Panc1 (cell line): ENCODE measurements at regions not wholly inside any gene's neighbourhood (a gene's known extent, or its start where the extent isn't known, plus 50 kb on each side); places are given as distances from the start of the nearest gene placed in this dataset.

Source experiments
- ATAC-seq: fragments of 200-7000 bp; cut with Tn5 transposase; 2 replicates; pipeline ENCODE4 v1.9.1; 2020; ENCODE audit warnings: mild to moderate bottlenecking, moderate library complexity
- BruUV-seq: library from RNA; stranded (reverse); fragments of 400-500 nt; replicated peaks from 2 replicates; lab custom pipeline; 2021; lab: Mats Ljungman, UMichigan
- CTCF ChIA-PET: fragments of 300-600 bp; sonication (Branson Sonifier 250); formaldehyde crosslinking; loops from one replicate; lab custom pipeline; 2022; ENCODE audit warnings: antibody characterized with exemption; lab: Charles Lee
- POLR2A ChIA-PET: fragments of 300-600 bp; sonication (Branson Sonifier 250); formaldehyde crosslinking; loops from one replicate; lab custom pipeline; 2022; ENCODE audit warnings: antibody characterized with exemption; lab: Charles Lee
- DNase-seq: peaks from one replicate; pipeline ENCODE4 v3.0.0-alpha.2; 2010; ENCODE audit warnings: low read depth, low spot score
- H3K27ac ChIP-seq: 2 replicates; pipeline ENCODE4 v1.5.1; 2011; ENCODE audit warnings: mild to moderate bottlenecking, low read length, inconsistent platforms
- H3K27me3 ChIP-seq: fragments of 200-500 bp; sonication (Bioruptor generic); 2 replicates; pipeline ENCODE4 v1.6.0; 2014; ENCODE audit warnings: low read length, inconsistent platforms; ENCODE audit not compliant: control insufficient read depth, insufficient read depth
- H3K36me3 ChIP-seq: fragments of 200-500 bp; sonication (Bioruptor generic); 2 replicates; pipeline ENCODE4 v1.5.1; 2014; ENCODE audit warnings: inconsistent platforms, mild to moderate bottlenecking, low read length, moderate library complexity; ENCODE audit not compliant: control insufficient read depth, insufficient read depth
- H3K4me1 ChIP-seq: 2 replicates; pipeline ENCODE4 v1.5.1; 2011; ENCODE audit warnings: inconsistent platforms, mild to moderate bottlenecking, low read length, moderate library complexity; ENCODE audit not compliant: control insufficient read depth, insufficient read depth
- H3K4me3 ChIP-seq, 2 experiments: 2 replicates each; pipeline ENCODE4 v1.5.1; 2011 to 2012; ENCODE audit warnings: low read depth in 2 of 2, low read length in 2 of 2, mild to moderate bottlenecking in 2 of 2, inconsistent platforms in 1 of 2, moderate library complexity in 1 of 2
- H3K9me3 ChIP-seq: fragments of 200-500 bp; sonication (Bioruptor generic); 2 replicates; pipeline ENCODE4 v1.5.1; 2014; ENCODE audit warnings: low read depth, mild to moderate bottlenecking, inconsistent platforms, low read length, moderate library complexity; ENCODE audit not compliant: control insufficient read depth, insufficient read depth
- TCF7L2 ChIP-seq: IDR thresholded peaks from 2 replicates; pipeline ENCODE4 v1.6.1; 2011; ENCODE audit warnings: mild to moderate bottlenecking, low read depth, low read length, inconsistent platforms
- in situ Hi-C: cut with HindIII; loops from 2 replicates; pipeline ENCODE4 v1.10.0; 2016; ENCODE audit warnings: low sequenced_read_pairs, low pct_unique_long_range_greater_than_20kb
- intact Hi-C: fragments of 100-400 bp; cut with micrococcal nuclease; formaldehyde crosslinking; loops from one replicate; pipeline ENCODE4 v1.10.0; 2022; ENCODE audit not compliant: unreplicated experiment
- TF ChIP-seq, protein P1 (sequence below), 2 experiments: IDR thresholded peaks; 2 replicates each; pipeline ENCODE4 v1.6.1; 2011 to 2012; ENCODE audit warnings: low read depth in 2 of 2, control low read depth in 1 of 2, low read length in 1 of 2, mild to moderate bottlenecking in 1 of 2, moderate library complexity in 1 of 2; ENCODE audit not compliant: insufficient read depth in 1 of 2
- TF ChIP-seq, protein P2 (sequence below): fragments of 450-650 bp; IDR thresholded peaks from 2 replicates; pipeline ENCODE4 v1.5.1; 2017; ENCODE audit warnings: mild to moderate bottlenecking

DNA sequence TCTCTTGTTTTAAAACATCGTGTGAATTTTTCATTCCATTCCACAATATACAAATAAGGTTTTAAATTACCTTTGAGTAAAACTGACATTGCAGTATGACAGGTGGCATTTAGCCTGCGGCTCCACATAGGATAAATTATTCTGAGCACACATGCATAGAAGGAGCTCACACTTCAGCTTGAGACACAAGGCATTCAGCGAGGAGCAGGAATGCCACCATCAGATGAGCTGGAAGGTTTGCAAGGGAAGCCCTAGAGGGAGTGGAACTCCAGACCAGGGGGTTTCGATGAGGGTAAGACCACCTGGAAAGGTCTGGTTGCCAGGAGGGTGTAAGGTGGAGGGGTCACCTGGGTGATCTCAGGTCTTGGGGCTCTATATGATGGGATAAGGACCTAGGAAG is 259.0 kb upstream of the ADRA1B start:
- no peak for DNase-seq
- ATAC-seq: no peak
- H3K4me1 ChIP-seq: no peaks in the 10 kb centered on the region
- no peak overlapping the region for H3K4me3 ChIP-seq
- TF ChIP-seq, protein P1, sequence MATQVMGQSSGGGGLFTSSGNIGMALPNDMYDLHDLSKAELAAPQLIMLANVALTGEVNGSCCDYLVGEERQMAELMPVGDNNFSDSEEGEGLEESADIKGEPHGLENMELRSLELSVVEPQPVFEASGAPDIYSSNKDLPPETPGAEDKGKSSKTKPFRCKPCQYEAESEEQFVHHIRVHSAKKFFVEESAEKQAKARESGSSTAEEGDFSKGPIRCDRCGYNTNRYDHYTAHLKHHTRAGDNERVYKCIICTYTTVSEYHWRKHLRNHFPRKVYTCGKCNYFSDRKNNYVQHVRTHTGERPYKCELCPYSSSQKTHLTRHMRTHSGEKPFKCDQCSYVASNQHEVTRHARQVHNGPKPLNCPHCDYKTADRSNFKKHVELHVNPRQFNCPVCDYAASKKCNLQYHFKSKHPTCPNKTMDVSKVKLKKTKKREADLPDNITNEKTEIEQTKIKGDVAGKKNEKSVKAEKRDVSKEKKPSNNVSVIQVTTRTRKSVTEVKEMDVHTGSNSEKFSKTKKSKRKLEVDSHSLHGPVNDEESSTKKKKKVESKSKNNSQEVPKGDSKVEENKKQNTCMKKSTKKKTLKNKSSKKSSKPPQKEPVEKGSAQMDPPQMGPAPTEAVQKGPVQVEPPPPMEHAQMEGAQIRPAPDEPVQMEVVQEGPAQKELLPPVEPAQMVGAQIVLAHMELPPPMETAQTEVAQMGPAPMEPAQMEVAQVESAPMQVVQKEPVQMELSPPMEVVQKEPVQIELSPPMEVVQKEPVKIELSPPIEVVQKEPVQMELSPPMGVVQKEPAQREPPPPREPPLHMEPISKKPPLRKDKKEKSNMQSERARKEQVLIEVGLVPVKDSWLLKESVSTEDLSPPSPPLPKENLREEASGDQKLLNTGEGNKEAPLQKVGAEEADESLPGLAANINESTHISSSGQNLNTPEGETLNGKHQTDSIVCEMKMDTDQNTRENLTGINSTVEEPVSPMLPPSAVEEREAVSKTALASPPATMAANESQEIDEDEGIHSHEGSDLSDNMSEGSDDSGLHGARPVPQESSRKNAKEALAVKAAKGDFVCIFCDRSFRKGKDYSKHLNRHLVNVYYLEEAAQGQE (IDR thresholded peaks at IDR 0.05; ENCODE audit: insufficient read depth in 1 of 2, low read depth in 2 of 2, low read length in 1 of 2): no peak
- no peaks in the 10 kb centered on the region for H3K36me3 ChIP-seq
- intact Hi-C loops (no loop called here), in situ Hi-C loops (no loop called here)
- no peak overlapping the region for H3K27ac ChIP-seq
- H3K27me3 ChIP-seq: no peaks in the 10 kb centered on the region
- ChIA-PET CTCF (no interaction called here), POLR2A (no interaction called here)
- no TSS peak for BruUV-seq
- no peaks in the 10 kb centered on the region for H3K9me3 ChIP-seq

DNA sequence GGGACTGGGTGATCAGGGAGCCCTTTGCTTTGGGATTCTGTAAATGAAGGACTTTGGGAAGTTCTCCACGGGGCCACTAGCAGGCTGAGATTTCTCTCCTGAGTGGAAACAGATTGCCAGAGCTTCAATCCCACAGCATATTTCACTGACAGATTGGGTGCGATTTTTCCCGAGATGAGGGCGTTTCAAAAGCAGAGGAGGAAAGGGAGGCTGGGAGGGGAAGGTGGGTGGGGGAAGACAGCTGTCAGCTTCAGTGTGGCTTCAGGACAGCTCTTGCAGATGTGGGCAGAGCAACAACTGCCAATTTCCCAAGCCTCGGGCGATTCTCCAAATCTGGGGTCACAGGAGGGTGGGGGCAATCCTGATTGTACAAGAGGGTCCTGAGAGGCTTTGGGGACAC is 258.5 kb upstream of the ADRA1B start:
- intact Hi-C loops: no loop called here
- DNase-seq (no peak), ATAC-seq (no peak)
- H3K9me3 ChIP-seq: no peaks in the 10 kb centered on the region
- in situ Hi-C loops: no loop called here
- H3K4me3 ChIP-seq: no peak overlapping the region
- no peaks in the 10 kb centered on the region for H3K36me3 ChIP-seq
- ChIA-PET CTCF (no interaction called here), POLR2A (no interaction called here)
- BruUV-seq: no TSS peak
- H3K27ac ChIP-seq: no peak overlapping the region
- no peaks in the 10 kb centered on the region for H3K27me3 ChIP-seq
- TF ChIP-seq, protein P2, sequence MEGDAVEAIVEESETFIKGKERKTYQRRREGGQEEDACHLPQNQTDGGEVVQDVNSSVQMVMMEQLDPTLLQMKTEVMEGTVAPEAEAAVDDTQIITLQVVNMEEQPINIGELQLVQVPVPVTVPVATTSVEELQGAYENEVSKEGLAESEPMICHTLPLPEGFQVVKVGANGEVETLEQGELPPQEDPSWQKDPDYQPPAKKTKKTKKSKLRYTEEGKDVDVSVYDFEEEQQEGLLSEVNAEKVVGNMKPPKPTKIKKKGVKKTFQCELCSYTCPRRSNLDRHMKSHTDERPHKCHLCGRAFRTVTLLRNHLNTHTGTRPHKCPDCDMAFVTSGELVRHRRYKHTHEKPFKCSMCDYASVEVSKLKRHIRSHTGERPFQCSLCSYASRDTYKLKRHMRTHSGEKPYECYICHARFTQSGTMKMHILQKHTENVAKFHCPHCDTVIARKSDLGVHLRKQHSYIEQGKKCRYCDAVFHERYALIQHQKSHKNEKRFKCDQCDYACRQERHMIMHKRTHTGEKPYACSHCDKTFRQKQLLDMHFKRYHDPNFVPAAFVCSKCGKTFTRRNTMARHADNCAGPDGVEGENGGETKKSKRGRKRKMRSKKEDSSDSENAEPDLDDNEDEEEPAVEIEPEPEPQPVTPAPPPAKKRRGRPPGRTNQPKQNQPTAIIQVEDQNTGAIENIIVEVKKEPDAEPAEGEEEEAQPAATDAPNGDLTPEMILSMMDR: no peak
- no peak for TF ChIP-seq TCF7L2
- no peaks in the 10 kb centered on the region for H3K4me1 ChIP-seq

DNA sequence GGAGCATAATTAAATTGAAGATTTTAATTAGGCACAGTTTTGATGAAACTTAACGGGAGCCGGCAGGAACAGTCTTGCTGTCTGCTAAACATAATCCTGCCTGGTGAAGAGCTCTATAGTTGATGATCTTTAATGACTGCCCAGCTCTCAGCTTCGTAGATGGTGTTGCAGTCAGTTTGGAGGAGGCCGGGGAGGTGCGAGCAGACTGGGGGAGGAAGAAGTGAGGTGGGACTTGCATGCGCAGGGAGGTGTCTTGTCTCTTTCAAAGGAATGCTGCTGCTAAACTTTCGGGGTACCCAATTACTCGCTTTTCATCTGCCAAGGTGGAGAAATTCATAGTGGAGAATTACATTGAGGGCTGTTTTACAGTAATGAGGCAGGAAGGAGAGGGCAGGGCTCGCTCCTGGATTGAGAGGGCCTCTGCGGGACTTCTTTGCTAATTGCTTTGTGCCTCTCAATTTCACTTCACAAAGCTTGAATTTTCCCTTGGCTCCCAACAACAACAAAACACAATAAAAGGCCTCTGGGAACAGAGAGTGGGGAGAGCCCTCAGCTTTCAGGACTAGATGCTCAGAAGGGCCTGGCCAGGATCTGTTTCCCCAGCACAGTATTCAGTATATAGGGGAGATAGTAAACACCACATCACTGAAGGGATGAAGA is 257.9 kb upstream of the ADRA1B start:
- in situ Hi-C loops (no loop called here), intact Hi-C loops (no loop called here)
- Histone ChIP-seq H3K36me3 (no peaks in the 10 kb centered on the region), H3K4me1 (no peaks in the 10 kb centered on the region), H3K27ac (no peak overlapping the region), H3K4me3 (no peak overlapping the region), H3K27me3 (no peaks in the 10 kb centered on the region), H3K9me3 (no peaks in the 10 kb centered on the region)
- no TSS peak for BruUV-seq
- ChIA-PET POLR2A (no interaction called here), CTCF (no interaction called here)
- no peak for TF ChIP-seq TCF7L2
- TF ChIP-seq, protein P1 (IDR thresholded peaks at IDR 0.05; ENCODE audit: insufficient read depth in 1 of 2, low read depth in 2 of 2, low read length in 1 of 2): no peak
- ATAC-seq (no peak), DNase-seq (no peak)
